GM21529 (cell line): ENCODE measurements at regions not wholly inside any gene's neighbourhood (a gene's known extent, or its start where the extent isn't known, plus 50 kb on each side); places are given as distances from the start of the nearest gene placed in this dataset.

Experiments used
- ATAC-seq: cut with Tn5 transposase; IDR thresholded peaks from one replicate; pipeline ENCODE4 v1.9.1; 2021; ENCODE audit not compliant: unreplicated experiment

GRCh38 chr18:30106356-30106755 is 936.2 kb downstream of the DSC3 start:
- ATAC-seq = no peak

- no peak for ATAC-seq
Observed at GRCh38 chr18:30103881-30104280, 938.7 kb downstream of the DSC3 start.

- no peak for ATAC-seq
Observed at GRCh38 chr18:30096796-30097195, 945.7 kb downstream of the DSC3 start.

- ATAC-seq = no peak
Observed at GRCh38 chr18:30094556-30094955, 948.0 kb downstream of the DSC3 start.

GRCh38 chr18:30093376-30093775 is 949.2 kb downstream of the DSC3 start:
- no peak for ATAC-seq

- no peak for ATAC-seq
Observed at GRCh38 chr18:30088238-30089015, 954.1 kb downstream of the DSC3 start.

GRCh38 chr18:30086351-30086750 is 956.2 kb downstream of the DSC3 start:
- ATAC-seq = no peak

GRCh38 chr18:30081122-30081521 is 961.4 kb downstream of the DSC3 start:
- ATAC-seq = no peak

GRCh38 chr18:30072609-30073385 is 969.7 kb downstream of the DSC3 start:
- no peak for ATAC-seq

GRCh38 chr18:30066288-30066687 is 976.3 kb downstream of the DSC3 start:
- ATAC-seq = no peak

GRCh38 chr18:30057398-30057797 is 985.1 kb downstream of the DSC3 start:
- ATAC-seq = no peak

- no peak for ATAC-seq
Observed at GRCh38 chr18:30056528-30056927, 986.0 kb downstream of the DSC3 start.

- ATAC-seq = no peak
Observed at GRCh38 chr18:30044496-30044895, 998.0 kb downstream of the DSC3 start.

- ATAC-seq = no peak
Observed at GRCh38 chr18:30039201-30039600, 1003.3 kb downstream of the DSC3 start.

- ATAC-seq = no peak
Observed at GRCh38 chr18:30034818-30035217, 1007.7 kb downstream of the DSC3 start.

GRCh38 chr18:30016179-30016578 is 1026.4 kb downstream of the DSC3 start:
- ATAC-seq = no peak

GRCh38 chr18:30004965-30005364 is 1037.6 kb downstream of the DSC3 start:
- ATAC-seq = no peak

GRCh38 chr18:29982218-29982617 is 1060.3 kb downstream of the DSC3 start:
- ATAC-seq = no peak

- no peak for ATAC-seq
Observed at GRCh38 chr18:29979881-29980280, 1062.7 kb downstream of the DSC3 start.

- no peak for ATAC-seq
Observed at GRCh38 chr18:29969876-29970275, 1072.7 kb downstream of the DSC3 start.

- no peak for ATAC-seq
Observed at GRCh38 chr18:29962579-29962978, 1080.0 kb downstream of the DSC3 start.

GRCh38 chr18:29960539-29960938 is 1082.0 kb downstream of the DSC3 start:
- ATAC-seq = no peak
